Activated T-cell treated with anti-CD3 and anti-CD28 coated beads, Interleukin-2, amount 50 U/mL, for 72 hours (primary cell): ENCODE measurements at regions not wholly inside any gene's neighbourhood (a gene's known extent, or its start where the extent isn't known, plus 50 kb on each side); places are given as distances from the start of the nearest gene placed in this dataset.
"Not testable (repeated sequence)": the region's sequence is repeated elsewhere in the genome, so short reads cannot be mapped to it uniquely, and the experiment has no call there.

Source experiments
- ATAC-seq, 2 donors: fragments of 150-1000 bp; cut with Tn5 transposase; replicated peaks in 1 of 2; 2 replicates each; pipeline ENCODE4 v1.10.0; 2021; ENCODE audit warnings: moderate library complexity in 2 of 2, mild to moderate bottlenecking in 1 of 2
- DNase-seq, 2 donors: peaks; one replicate each; pipeline ENCODE4 v3.0.0; 2021 to 2022; ENCODE audit warnings: mixed read lengths in 1 of 2
- H3K27ac Mint-ChIP-seq: one replicate; pipeline ENCODE4 v1.8.0; 2022; ENCODE audit warnings: mild to moderate bottlenecking, moderate library complexity, mixed read lengths
- H3K27me3 Mint-ChIP-seq: one replicate; pipeline ENCODE4 v1.8.0; 2022; ENCODE audit warnings: low read depth, mixed read lengths
- H3K36me3 Mint-ChIP-seq, 2 donors: one replicate each; pipeline ENCODE4 v1.8.0; 2022; ENCODE audit warnings: mixed read lengths in 2 of 2, mild to moderate bottlenecking in 1 of 2; ENCODE audit not compliant: insufficient read depth in 2 of 2
- H3K4me1 Mint-ChIP-seq: one replicate; pipeline ENCODE4 v1.8.0; 2022; ENCODE audit warnings: low read depth, mixed read lengths
- H3K4me3 Mint-ChIP-seq, 2 donors: one replicate each; pipeline ENCODE4 v1.8.0; 2022; ENCODE audit warnings: mild to moderate bottlenecking in 2 of 2, mixed read lengths in 2 of 2, moderate library complexity in 2 of 2
- H3K9me3 Mint-ChIP-seq, 2 donors: one replicate each; pipeline ENCODE4 v1.8.0; 2022; ENCODE audit warnings: mixed read lengths in 2 of 2

DNA sequence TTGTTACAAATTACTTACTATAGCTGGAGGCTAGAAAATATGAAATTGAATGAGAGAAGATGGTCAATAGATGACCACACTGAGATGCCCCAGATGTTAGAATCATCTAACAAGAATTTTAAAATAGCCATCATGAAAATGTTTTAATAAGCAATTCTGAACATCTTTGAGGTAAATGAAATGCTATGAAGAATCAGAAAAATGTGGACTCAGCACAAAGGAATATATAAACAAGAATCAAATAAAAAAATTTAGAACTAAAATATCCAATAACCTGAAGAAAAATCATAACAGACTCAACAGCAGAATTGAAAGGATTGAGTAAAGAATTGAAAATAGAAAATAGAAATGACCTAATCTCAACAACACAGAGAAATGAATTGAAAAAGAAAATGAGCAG lies 248.5 kb downstream of the PRDM9 start:
- Mint-ChIP-seq H3K4me3 (no peak overlapping the region), H3K36me3 (no peaks in the 10 kb centered on the region), H3K27me3 (no peaks in the 10 kb centered on the region), H3K9me3 (peaks cover 0 to 3% of the 10 kb centered on the region in 2 donors), H3K4me1 (no peaks in the 10 kb centered on the region), H3K27ac (no peak overlapping the region)
- ATAC-seq = no peak
- no peak for DNase-seq

GRCh38 chr5:23756779-23757178 lies 249.4 kb downstream of the PRDM9 start:
- no peak overlapping the region for H3K27ac Mint-ChIP-seq
- no peak overlapping the region for H3K4me3 Mint-ChIP-seq
- ATAC-seq (no peak), DNase-seq (no peak)
- no peaks in the 10 kb centered on the region for H3K4me1 Mint-ChIP-seq
- H3K9me3 Mint-ChIP-seq = no peaks in the 10 kb centered on the region
- H3K27me3 Mint-ChIP-seq = no peaks in the 10 kb centered on the region
- H3K36me3 Mint-ChIP-seq = no peaks in the 10 kb centered on the region

DNA sequence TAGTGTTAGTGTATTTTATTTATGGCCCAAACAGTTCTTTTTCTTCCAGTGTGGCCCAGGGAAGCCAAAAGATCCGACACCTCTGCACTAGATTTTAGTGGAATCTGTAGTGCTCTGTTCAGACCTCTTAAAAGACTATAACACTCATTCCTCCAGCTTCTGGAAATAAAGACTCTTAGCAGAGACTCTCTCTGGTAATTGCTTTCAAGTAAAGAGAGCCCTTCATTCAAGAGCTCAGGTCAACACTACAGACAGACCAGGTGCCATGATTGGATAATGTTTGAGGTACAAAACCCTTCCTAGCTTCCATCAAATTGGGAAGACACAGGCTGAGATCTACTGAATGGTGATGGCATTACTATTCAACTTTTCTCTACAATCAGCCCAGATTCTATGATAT lies 255.8 kb downstream of the PRDM9 start:
- peaks cover 0 to 4% of the 10 kb centered on the region in 2 donors for H3K9me3 Mint-ChIP-seq

DNA sequence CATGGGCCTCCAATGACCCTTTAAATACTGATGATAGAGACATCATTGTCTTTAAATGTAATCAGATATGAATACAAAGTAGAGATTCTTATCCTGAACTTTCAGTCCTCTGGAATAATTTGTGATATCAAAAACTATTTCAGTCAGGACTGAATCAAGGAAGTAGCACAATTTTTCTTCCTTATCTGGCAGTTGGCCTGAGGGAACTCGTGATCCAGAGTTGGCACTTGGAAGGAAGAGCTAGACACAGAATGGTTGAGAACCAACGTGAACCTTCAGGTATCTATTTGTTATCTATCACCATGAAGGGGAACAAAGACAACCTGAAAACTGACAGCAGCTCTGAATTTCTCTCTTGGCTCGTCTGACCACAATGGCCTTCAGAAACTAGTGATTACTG lies 269.3 kb downstream of the PRDM9 start:
- no peaks in the 10 kb centered on the region for H3K27me3 Mint-ChIP-seq
- H3K4me1 Mint-ChIP-seq = no peaks in the 10 kb centered on the region
- peaks cover 3 to 7% of the 10 kb centered on the region in 2 donors for H3K9me3 Mint-ChIP-seq
- ATAC-seq (no peak), DNase-seq (no peak)
- peaks cover 0 to 2% of the 10 kb centered on the region in 2 donors for H3K36me3 Mint-ChIP-seq
- no peak overlapping the region for H3K4me3 Mint-ChIP-seq
- no peak overlapping the region for H3K27ac Mint-ChIP-seq

More for the DNA sequence above, 255.8 kb downstream of the PRDM9 start:
- Mint-ChIP-seq H3K36me3 (no peaks in the 10 kb centered on the region), H3K4me1 (no peaks in the 10 kb centered on the region), H3K4me3 (no peak overlapping the region), H3K27me3 (no peaks in the 10 kb centered on the region), H3K27ac (no peak overlapping the region)
- DNase-seq = no peak
- no peak for ATAC-seq

GRCh38 chr5:23800307-23800706 lies 292.9 kb downstream of the PRDM9 start:
- H3K36me3 Mint-ChIP-seq, H3K27ac Mint-ChIP-seq, H3K4me3 Mint-ChIP-seq, H3K27me3 Mint-ChIP-seq, DNase-seq, H3K4me1 Mint-ChIP-seq, ATAC-seq: not testable (repeated sequence)
- peaks cover 7 to 11% of the 10 kb centered on the region in 2 donors for H3K9me3 Mint-ChIP-seq

DNA sequence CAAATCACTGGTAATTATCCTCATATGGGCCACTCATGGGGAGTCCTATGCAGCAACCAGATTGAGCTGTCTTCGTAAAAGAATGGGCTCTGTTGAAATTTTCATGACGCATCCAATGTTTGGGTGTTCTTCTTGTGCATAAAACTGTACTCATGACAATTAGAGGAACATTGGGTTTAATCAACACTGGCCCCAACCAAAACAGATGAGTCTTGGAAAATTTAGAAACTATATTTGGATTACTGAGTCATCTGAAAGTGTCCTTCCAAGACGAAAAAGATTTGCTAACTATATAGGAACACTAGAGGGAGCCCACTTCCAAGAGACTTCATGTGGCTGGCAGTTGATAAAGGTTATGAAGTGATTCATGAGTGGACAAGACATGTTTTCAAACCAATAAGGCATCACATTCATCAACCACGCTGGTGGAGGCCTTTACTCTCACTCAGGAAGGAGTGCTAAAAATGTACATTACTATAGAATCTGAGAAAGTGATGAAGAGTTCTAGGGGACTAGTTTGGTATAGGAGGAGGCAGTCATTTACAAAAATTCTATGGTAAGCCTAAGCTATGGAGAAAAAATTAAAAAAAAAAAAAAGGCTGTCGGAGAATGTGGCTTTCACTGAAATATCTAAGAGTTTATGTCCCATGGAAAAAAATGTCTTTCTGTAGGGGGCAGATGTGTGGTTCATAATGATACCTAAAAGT lies 313.5 kb downstream of the PRDM9 start:
- Mint-ChIP-seq H3K36me3 (no peaks in the 10 kb centered on the region), H3K27ac (no peak overlapping the region), H3K27me3 (no peaks in the 10 kb centered on the region), H3K9me3 (peaks cover 2 to 8% of the 10 kb centered on the region in 2 donors), H3K4me3 (no peak overlapping the region), H3K4me1 (no peaks in the 10 kb centered on the region)
- DNase-seq = no peak
- ATAC-seq = no peak

GRCh38 chr5:23823521-23823920 lies 316.1 kb downstream of the PRDM9 start:
- ATAC-seq (no peak), DNase-seq (no peak)
- Mint-ChIP-seq H3K9me3 (peaks cover 2 to 9% of the 10 kb centered on the region in 2 donors), H3K27ac (no peak overlapping the region), H3K4me1 (no peaks in the 10 kb centered on the region), H3K36me3 (peaks cover 0 to 3% of the 10 kb centered on the region in 2 donors), H3K4me3 (no peak overlapping the region), H3K27me3 (no peaks in the 10 kb centered on the region)

DNA sequence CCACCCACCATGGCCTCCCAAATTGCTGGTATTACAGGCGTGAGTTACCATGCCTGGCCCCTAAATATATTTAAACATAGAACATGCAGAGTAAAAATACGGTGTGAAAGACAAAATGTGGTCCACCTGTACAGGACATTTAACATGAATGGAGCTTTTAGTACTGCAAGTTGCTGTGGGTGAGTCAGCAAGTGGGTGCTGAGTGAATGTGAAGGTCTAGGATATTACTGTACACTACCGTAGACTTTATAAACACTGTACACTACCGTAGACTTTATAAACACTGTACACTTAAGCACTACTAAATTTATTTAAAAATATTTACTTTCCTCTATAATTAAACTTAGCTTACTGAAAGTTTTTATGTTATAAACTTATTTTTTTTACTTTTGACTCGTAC lies 317.8 kb downstream of the PRDM9 start:
- H3K27me3 Mint-ChIP-seq = no peaks in the 10 kb centered on the region
- H3K36me3 Mint-ChIP-seq = peaks cover 0 to 3% of the 10 kb centered on the region in 2 donors
- peaks cover 0 to 9% of the 10 kb centered on the region in 2 donors for H3K9me3 Mint-ChIP-seq
- DNase-seq = no peak
- H3K4me3 Mint-ChIP-seq = no peak overlapping the region
- no peak for ATAC-seq
- H3K27ac Mint-ChIP-seq = no peak overlapping the region
- no peaks in the 10 kb centered on the region for H3K4me1 Mint-ChIP-seq

GRCh38 chr5:23840083-23840482 lies 332.7 kb downstream of the PRDM9 start:
- no peak for DNase-seq
- Mint-ChIP-seq H3K36me3 (no peaks in the 10 kb centered on the region), H3K4me3 (no peak overlapping the region), H3K9me3 (peaks cover 3 to 10% of the 10 kb centered on the region in 2 donors), H3K27me3 (no peaks in the 10 kb centered on the region), H3K27ac (no peak overlapping the region), H3K4me1 (no peaks in the 10 kb centered on the region)
- no peak for ATAC-seq

- no peaks in the 10 kb centered on the region for H3K4me1 Mint-ChIP-seq
- H3K27me3 Mint-ChIP-seq = no peaks in the 10 kb centered on the region
- peaks cover 0 to 8% of the 10 kb centered on the region in 2 donors for H3K9me3 Mint-ChIP-seq
- DNase-seq (no peak), ATAC-seq (no peak)
- H3K36me3 Mint-ChIP-seq = no peaks in the 10 kb centered on the region
- H3K4me3 Mint-ChIP-seq = no peak overlapping the region
- no peak overlapping the region for H3K27ac Mint-ChIP-seq
These were observed 357.4 kb downstream of the PRDM9 start for GRCh38 chr5:23864786-23865185.

GRCh38 chr5:23877847-23878246 lies 370.4 kb downstream of the PRDM9 start:
- Mint-ChIP-seq H3K9me3 (peaks cover 0 to 4% of the 10 kb centered on the region in 2 donors), H3K4me3 (no peak overlapping the region), H3K27ac (no peak overlapping the region), H3K36me3 (peaks cover 0 to 2% of the 10 kb centered on the region in 2 donors), H3K4me1 (no peaks in the 10 kb centered on the region), H3K27me3 (no peaks in the 10 kb centered on the region)
- DNase-seq = no peak
- no peak for ATAC-seq

DNA sequence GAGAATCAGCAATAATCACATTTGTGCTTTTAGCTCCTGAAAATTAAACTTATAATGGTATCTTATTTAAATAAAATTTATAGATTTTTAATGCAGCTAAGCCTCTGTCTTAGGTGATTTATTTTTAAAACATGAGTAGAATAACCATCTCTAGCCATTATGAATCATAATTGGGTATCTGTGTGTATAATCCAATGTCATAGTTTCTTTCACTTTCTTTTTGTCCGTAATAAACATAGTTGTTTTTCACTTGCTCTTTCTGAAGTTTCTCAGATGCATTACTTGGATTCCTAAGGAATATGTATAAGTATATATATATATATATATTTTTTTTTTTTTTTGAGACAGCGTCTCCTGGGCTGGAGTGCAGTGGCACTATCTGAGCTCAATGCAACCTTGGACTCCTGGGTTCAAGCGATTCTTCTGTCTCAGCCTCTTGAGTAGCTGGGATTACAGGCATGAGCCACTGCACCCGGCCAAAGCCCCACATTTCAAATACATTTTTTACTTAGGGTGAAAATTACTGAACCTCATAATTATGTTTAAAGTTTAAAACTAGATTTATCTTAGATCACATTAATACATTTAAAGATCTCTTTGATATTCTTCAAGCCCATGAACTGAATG lies 377.1 kb downstream of the PRDM9 start:
- H3K4me3 Mint-ChIP-seq = no peak overlapping the region
- H3K27ac Mint-ChIP-seq = no peak overlapping the region
- ATAC-seq = no peak

DNA sequence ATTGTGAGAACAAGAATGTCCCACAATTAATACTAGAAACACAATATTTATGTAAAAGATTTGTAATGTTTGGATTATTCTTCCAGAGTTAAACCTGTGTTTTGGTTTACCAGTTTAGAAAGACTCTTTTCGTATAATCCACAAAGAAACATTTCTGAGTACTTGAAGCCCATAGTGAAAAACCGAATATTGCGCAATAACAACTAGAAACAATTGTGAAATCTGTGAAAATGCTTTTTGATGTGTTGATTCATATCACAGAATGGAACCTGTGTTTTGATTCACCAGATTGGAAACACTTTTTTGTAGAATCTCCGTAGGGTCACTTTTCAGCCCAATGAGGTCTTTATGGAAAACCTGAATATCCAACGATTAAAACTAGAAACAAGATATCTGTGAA lies 386.2 kb downstream of the PRDM9 start:
- H3K36me3 Mint-ChIP-seq = peaks cover 0 to 5% of the 10 kb centered on the region in 2 donors
- no peak overlapping the region for H3K27ac Mint-ChIP-seq
- no peak overlapping the region for H3K4me3 Mint-ChIP-seq

More for the DNA sequence above, 377.1 kb downstream of the PRDM9 start:
- no peak for DNase-seq
- Mint-ChIP-seq H3K9me3 (peaks cover 0 to 4% of the 10 kb centered on the region in 2 donors), H3K36me3 (peaks cover 0 to 2% of the 10 kb centered on the region in 2 donors), H3K27me3 (no peaks in the 10 kb centered on the region), H3K4me1 (no peaks in the 10 kb centered on the region)

GRCh38 chr5:23895614-23896013 lies 388.2 kb downstream of the PRDM9 start:
- peaks cover 4 to 5% of the 10 kb centered on the region in 2 donors for H3K9me3 Mint-ChIP-seq
- no peak overlapping the region for H3K4me3 Mint-ChIP-seq
- H3K27ac Mint-ChIP-seq = no peak overlapping the region
- no peak for DNase-seq
- no peak for ATAC-seq
- no peaks in the 10 kb centered on the region for H3K4me1 Mint-ChIP-seq
- peaks cover 0 to 5% of the 10 kb centered on the region in 2 donors for H3K36me3 Mint-ChIP-seq
- no peaks in the 10 kb centered on the region for H3K27me3 Mint-ChIP-seq

More for the DNA sequence above, 386.2 kb downstream of the PRDM9 start:
- no peaks in the 10 kb centered on the region for H3K27me3 Mint-ChIP-seq
- H3K9me3 Mint-ChIP-seq = peaks cover 4 to 5% of the 10 kb centered on the region in 2 donors
- no peaks in the 10 kb centered on the region for H3K4me1 Mint-ChIP-seq
- DNase-seq (no peak), ATAC-seq (no peak)
